T-cell (primary cell): ENCODE measurements at regions not wholly inside any gene's neighbourhood (a gene's known extent, or its start where the extent isn't known, plus 50 kb on each side); places are given as distances from the start of the nearest gene placed in this dataset.
"Not testable (repeated sequence)": the region's sequence is repeated elsewhere in the genome, so short reads cannot be mapped to it uniquely, and the experiment has no call there.

Source experiments
- ATAC-seq, 4 experiments: fragments of 200-7000 bp in 3 of 4; fragments of 150-1000 bp in 1 of 4; cut with Tn5 transposase; replicated peaks in 1 of 4; 1 replicate in 3 of 4; 2 replicates in 1 of 4; pipeline ENCODE4 v1.10.0; 2021; ENCODE audit warnings: moderate library complexity in 3 of 4, mild to moderate bottlenecking in 2 of 4, moderate number of reproducible peaks in 1 of 4
- CTCF ChIA-PET, 2 donors: fragments of 300-600 bp; sonication (Branson Sonifier 250); formaldehyde crosslinking; loops; one replicate each; lab custom pipeline; 2022; ENCODE audit warnings: antibody characterized with exemption in 2 of 2; lab: Charles Lee
- POLR2A ChIA-PET, 2 donors: fragments of 300-600 bp; sonication (Branson Sonifier 250); formaldehyde crosslinking; loops; one replicate each; lab custom pipeline; 2022; ENCODE audit warnings: antibody characterized with exemption in 2 of 2; lab: Charles Lee
- DNase-seq, 35 experiments: peaks; one replicate each; pipeline versions ENCODE4 v3.0.0 to v3.0.0-alpha.2; 2013 to 2023
- H3K27ac ChIP-seq: one replicate; pipeline ENCODE4 v1.5.1; 2013; ENCODE audit warnings: low read length
- H3K27me3 ChIP-seq, 2 experiments: replicated peaks in 1 of 2; 1 replicate in 1 of 2; 2 replicates in 1 of 2; pipeline versions ENCODE4 v1.6.1 to v1.7.0; 2013; ENCODE audit warnings: low read length in 1 of 2, mixed read lengths in 1 of 2; ENCODE audit not compliant: control insufficient read depth in 2 of 2, insufficient read depth in 2 of 2; ENCODE audit errors: extremely low read depth in 1 of 2
- H3K36me3 ChIP-seq, 2 donors: 1 replicate in 1 of 2; 2 replicates in 1 of 2; pipeline versions ENCODE4 v1.6.1 to v1.7.0; 2013; ENCODE audit warnings: low read length in 1 of 2; ENCODE audit not compliant: control insufficient read depth in 2 of 2, insufficient read depth in 1 of 2; ENCODE audit errors: extremely low read depth in 1 of 2
- H3K4me1 ChIP-seq, 2 experiments: 1 replicate in 1 of 2; 2 replicates in 1 of 2; pipeline versions ENCODE4 v1.6.1 to v1.7.0; 2013; ENCODE audit warnings: low read length in 2 of 2, mixed read lengths in 1 of 2; ENCODE audit not compliant: insufficient read depth in 2 of 2, control insufficient read depth in 1 of 2; ENCODE audit errors: extremely low read depth in 1 of 2
- H3K4me3 ChIP-seq, 2 donors: 1 replicate in 1 of 2; 2 replicates in 1 of 2; pipeline versions ENCODE4 v1.5.1 to v1.7.0; 2013; ENCODE audit warnings: mild to moderate bottlenecking in 2 of 2, low read length in 1 of 2, moderate library complexity in 1 of 2; ENCODE audit not compliant: control insufficient read depth in 1 of 2; ENCODE audit errors: extremely low read depth in 1 of 2
- H3K9me3 ChIP-seq: 2 replicates; pipeline ENCODE4 v1.7.0; 2013
- H3K27ac Mint-ChIP-seq, 2 donors: one replicate each; pipeline ENCODE4 v1.8.0; 2020 to 2021; ENCODE audit warnings: mild to moderate bottlenecking in 2 of 2, mixed read lengths in 2 of 2
- H3K27me3 Mint-ChIP-seq, 2 donors: one replicate each; pipeline ENCODE4 v1.8.0; 2021 to 2022; ENCODE audit warnings: mixed read lengths in 2 of 2
- H3K36me3 Mint-ChIP-seq: one replicate; pipeline ENCODE4 v1.8.0; 2021; ENCODE audit warnings: mixed read lengths
- H3K4me1 Mint-ChIP-seq, 3 donors: one replicate each; pipeline ENCODE4 v1.8.0; 2020 to 2022; ENCODE audit warnings: mixed read lengths in 3 of 3, mild to moderate bottlenecking in 1 of 3
- H3K4me3 Mint-ChIP-seq, 3 donors: one replicate each; pipeline ENCODE4 v1.8.0; 2020 to 2022; ENCODE audit warnings: mild to moderate bottlenecking in 3 of 3, mixed read lengths in 3 of 3, moderate library complexity in 3 of 3
- H3K9me3 Mint-ChIP-seq, 3 donors: one replicate each; pipeline ENCODE4 v1.8.0; 2020 to 2022; ENCODE audit warnings: mixed read lengths in 3 of 3
- WGBS: methylation state at CpG from one replicate; pipeline ENCODE4 v1.1.5; 2013; ENCODE audit warnings: missing lambda C conversion rate; ENCODE audit not compliant: insufficient coverage; 5-methylcytosine and 5-hydroxymethylcytosine counted together

GRCh38 chr2:236643480-236643879, 73.9 kb downstream of the ACKR3 start:
- POLR2A ChIA-PET: interaction anchor here in 1 of 2 donors (0.6 kb wide), 1 partner anchor 167 kb away, joined by 3 read pairs; no protein-coding TSS in a partner anchor
- Mint-ChIP-seq H3K9me3 (no peaks in the 10 kb centered on the region), H3K27me3 (peaks cover 16 to 29% of the 10 kb centered on the region in 2 donors), H3K36me3 (no peaks in the 10 kb centered on the region), H3K4me3 (no peak overlapping the region), H3K27ac (no peak overlapping the region), H3K4me1 (no peaks in the 10 kb centered on the region)
- no peak overlapping the region for H3K4me3 ChIP-seq
- DNase-seq (no peak), ATAC-seq (no peak)
- no peaks in the 10 kb centered on the region for H3K9me3 ChIP-seq
- no peak overlapping the region for H3K27ac ChIP-seq
- H3K4me1 ChIP-seq: no peaks in the 10 kb centered on the region
- CTCF ChIA-PET: no interaction called here
- H3K27me3 ChIP-seq: peaks cover 0 to 32% of the 10 kb centered on the region in 2 experiments
- no peaks in the 10 kb centered on the region for H3K36me3 ChIP-seq
- WGBS: 83% methylated on average over 2 of the region's 8 CpGs

GRCh38 chr2:236644067-236644466, 74.4 kb downstream of the ACKR3 start:
- Mint-ChIP-seq H3K4me3 (no peak overlapping the region), H3K36me3 (no peaks in the 10 kb centered on the region), H3K4me1 (no peaks in the 10 kb centered on the region), H3K27me3 (peaks cover 16 to 28% of the 10 kb centered on the region in 2 donors), H3K9me3 (no peaks in the 10 kb centered on the region), H3K27ac (no peak overlapping the region)
- peaks cover 0 to 32% of the 10 kb centered on the region in 2 experiments for H3K27me3 ChIP-seq
- DNase-seq (no peak), ATAC-seq (no peak)
- POLR2A ChIA-PET: interaction anchor here in 1 of 2 donors (0.6 kb wide), 1 partner anchor 280 kb away, joined by 4 read pairs; no protein-coding TSS in a partner anchor
- no peak overlapping the region for H3K27ac ChIP-seq
- CTCF ChIA-PET: no interaction called here
- no peaks in the 10 kb centered on the region for H3K9me3 ChIP-seq
- no peak overlapping the region for H3K4me3 ChIP-seq
- no peaks in the 10 kb centered on the region for H3K4me1 ChIP-seq
- H3K36me3 ChIP-seq: no peaks in the 10 kb centered on the region

- no peak for DNase-seq
- peaks cover 0 to 32% of the 10 kb centered on the region in 2 experiments for H3K27me3 ChIP-seq
- peaks cover 20 to 26% of the 10 kb centered on the region in 2 donors for H3K27me3 Mint-ChIP-seq
- H3K4me1 Mint-ChIP-seq: no peaks in the 10 kb centered on the region
- ChIA-PET CTCF (no interaction called here), POLR2A (interaction anchor here in 1 of 2 donors (0.6 kb wide), 1 partner anchor 280 kb away, joined by 4 read pairs; no protein-coding TSS in a partner anchor)
- WGBS: 17% methylated on average over 4 of the region's 4 CpGs
- H3K9me3 Mint-ChIP-seq: no peaks in the 10 kb centered on the region
- H3K4me1 ChIP-seq: no peaks in the 10 kb centered on the region
- no peak overlapping the region for H3K4me3 Mint-ChIP-seq
- H3K9me3 ChIP-seq: no peaks in the 10 kb centered on the region
- no peak for ATAC-seq
- H3K36me3 ChIP-seq: no peaks in the 10 kb centered on the region
- no peaks in the 10 kb centered on the region for H3K36me3 Mint-ChIP-seq
- no peak overlapping the region for H3K27ac Mint-ChIP-seq
- H3K4me3 ChIP-seq: no peak overlapping the region
- H3K27ac ChIP-seq: no peak overlapping the region
Observed at GRCh38 chr2:236644502-236644911, 74.9 kb downstream of the ACKR3 start.

- H3K9me3 Mint-ChIP-seq, H3K4me3 Mint-ChIP-seq, DNase-seq, H3K4me1 Mint-ChIP-seq, H3K27ac ChIP-seq, H3K36me3 Mint-ChIP-seq, CTCF ChIA-PET, POLR2A ChIA-PET, H3K36me3 ChIP-seq, H3K9me3 ChIP-seq, H3K27ac Mint-ChIP-seq, H3K4me1 ChIP-seq, ATAC-seq, H3K4me3 ChIP-seq: not testable (repeated sequence)
- H3K27me3 Mint-ChIP-seq: peaks cover 26% of the 10 kb centered on the region in 2 donors
- no CpG with 5 or more reads among the region's 4 CpGs for WGBS
- H3K27me3 ChIP-seq: peaks cover 0 to 32% of the 10 kb centered on the region in 2 experiments
Observed at GRCh38 chr2:236645141-236645540, 75.5 kb downstream of the ACKR3 start.

GRCh38 chr2:236646441-236646840, 76.8 kb downstream of the ACKR3 start:
- DNase-seq (no peak), ATAC-seq (no peak)
- H3K4me1 ChIP-seq: no peaks in the 10 kb centered on the region
- no peaks in the 10 kb centered on the region for H3K36me3 ChIP-seq
- H3K9me3 ChIP-seq: no peaks in the 10 kb centered on the region
- ChIA-PET CTCF (no interaction called here), POLR2A (no interaction called here)
- Mint-ChIP-seq H3K27me3 (peaks cover 20 to 21% of the 10 kb centered on the region in 2 donors), H3K9me3 (peaks cover 4 to 7% (median 5%) of the 10 kb centered on the region in 3 donors), H3K4me3 (no peak overlapping the region), H3K4me1 (no peaks in the 10 kb centered on the region), H3K27ac (no peak overlapping the region), H3K36me3 (no peaks in the 10 kb centered on the region)
- peaks cover 0 to 22% of the 10 kb centered on the region in 2 experiments for H3K27me3 ChIP-seq
- no peak overlapping the region for H3K4me3 ChIP-seq
- no peak overlapping the region for H3K27ac ChIP-seq
- no CpG with 5 or more reads among the region's 3 CpGs for WGBS

- H3K9me3 ChIP-seq: no peaks in the 10 kb centered on the region
- H3K4me3 ChIP-seq: no peak overlapping the region
- H3K4me1 Mint-ChIP-seq: no peaks in the 10 kb centered on the region
Observed at GRCh38 chr2:236646871-236647270, 77.2 kb downstream of the ACKR3 start.

GRCh38 chr2:236647621-236648020, 78.0 kb downstream of the ACKR3 start:
- WGBS: no CpG with 5 or more reads among the region's 5 CpGs
- H3K4me3 ChIP-seq: no peak overlapping the region
- ChIA-PET CTCF (no interaction called here), POLR2A (no interaction called here)
- no peak for ATAC-seq
- peaks cover 0 to 20% of the 10 kb centered on the region in 2 experiments for H3K27me3 ChIP-seq
- Mint-ChIP-seq H3K27me3 (peaks cover 17 to 19% of the 10 kb centered on the region in 2 donors), H3K27ac (no peak overlapping the region), H3K4me3 (no peak overlapping the region), H3K4me1 (no peaks in the 10 kb centered on the region), H3K36me3 (no peaks in the 10 kb centered on the region), H3K9me3 (peaks cover 4 to 7% (median 5%) of the 10 kb centered on the region in 3 donors)
- no peak overlapping the region for H3K27ac ChIP-seq
- no peak for DNase-seq
- H3K4me1 ChIP-seq: no peaks in the 10 kb centered on the region
- H3K36me3 ChIP-seq: no peaks in the 10 kb centered on the region
- no peaks in the 10 kb centered on the region for H3K9me3 ChIP-seq

More at GRCh38 chr2:236646871-236647270, 77.2 kb downstream of the ACKR3 start:
- Mint-ChIP-seq H3K36me3 (no peaks in the 10 kb centered on the region), H3K27me3 (peaks cover 17 to 20% of the 10 kb centered on the region in 2 donors), H3K4me3 (no peak overlapping the region), H3K27ac (no peak overlapping the region), H3K9me3 (peaks cover 4 to 7% (median 5%) of the 10 kb centered on the region in 3 donors)
- WGBS: 80% methylated on average over 1 of the region's 4 CpGs
- ChIA-PET POLR2A (no interaction called here), CTCF (no interaction called here)
- Histone ChIP-seq H3K36me3 (no peaks in the 10 kb centered on the region), H3K27me3 (peaks cover 0 to 22% of the 10 kb centered on the region in 2 experiments), H3K27ac (no peak overlapping the region), H3K4me1 (no peaks in the 10 kb centered on the region)
- DNase-seq (no peak), ATAC-seq (no peak)
